ENCODE measurements at regions not wholly inside any gene's neighbourhood (a gene's known extent, or its start where the extent isn't known, plus 50 kb on each side); places are given as distances from the start of the nearest gene placed in this dataset.

DNA sequence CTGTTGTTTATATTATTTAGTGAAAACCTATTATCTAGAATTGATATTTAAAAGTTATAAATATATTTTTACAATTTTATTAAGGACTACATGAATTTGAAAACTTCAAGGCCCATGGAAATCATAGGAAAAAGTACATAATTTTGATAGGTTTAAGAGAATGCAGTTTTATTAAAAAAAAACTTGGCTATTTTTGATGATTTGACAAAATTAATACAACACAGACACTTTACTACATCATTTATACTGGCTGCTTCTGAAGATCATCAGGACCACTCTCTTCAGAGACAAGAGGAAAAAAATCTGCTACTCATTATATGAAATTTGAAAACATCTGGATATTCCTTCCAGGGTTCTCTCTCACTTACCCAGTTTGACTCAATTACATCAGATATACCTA, 637.7 kb downstream of the BCKDHB start:
- Mint-ChIP-seq H3K27ac (no peak overlapping the region), H3K4me1 (ENCODE audit: low read depth) (no peaks in the 10 kb centered on the region), H3K36me3 (ENCODE audit: low read depth) (no peaks in the 10 kb centered on the region), H3K4me3 (no peak overlapping the region), H3K9me3 (peaks cover 2% of the 10 kb centered on the region), H3K27me3 (no peaks in the 10 kb centered on the region)
- intact Hi-C loops (cut with micrococcal nuclease), result no loop called here
- ChIA-PET POLR2A (interaction anchor here (0.6 kb wide), 1 partner anchor 136 kb away, joined by 3 read pairs; no protein-coding TSS in a partner anchor), CTCF (no interaction called here)
- TF ChIP-seq CTCF (IDR thresholded peaks at IDR 0.05), result no peak
- DNase-seq, result no peak
- no peak for ATAC-seq

DNA sequence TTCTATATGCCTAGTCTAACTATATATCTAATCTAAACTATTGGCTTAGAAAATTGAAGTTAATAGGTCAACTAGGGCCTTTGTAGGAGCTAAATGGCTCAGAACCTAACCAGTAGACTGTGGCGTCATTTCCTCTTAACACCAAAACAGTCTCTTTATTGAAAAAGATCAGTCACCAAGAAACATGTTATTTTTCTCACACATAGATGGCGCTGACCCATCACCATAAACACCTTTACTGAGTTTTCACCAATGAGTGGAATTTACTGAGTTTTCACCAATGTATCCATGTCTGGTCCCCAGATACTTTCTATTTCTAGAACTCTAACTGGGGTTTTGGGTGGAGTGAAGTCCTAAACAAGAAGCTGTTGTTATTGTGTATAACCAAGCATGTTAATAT, 636.0 kb downstream of the BCKDHB start:
- ChIA-PET CTCF (no interaction called here), POLR2A (no interaction called here)
- Mint-ChIP-seq H3K9me3 (peaks cover 2% of the 10 kb centered on the region), H3K4me1 (ENCODE audit: low read depth) (no peaks in the 10 kb centered on the region), H3K27me3 (no peaks in the 10 kb centered on the region), H3K4me3 (no peak overlapping the region), H3K36me3 (ENCODE audit: low read depth) (no peaks in the 10 kb centered on the region), H3K27ac (no peak overlapping the region)
- ATAC-seq, result no peak
- TF ChIP-seq CTCF (IDR thresholded peaks at IDR 0.05), result peak; percentile 32
- no peak for DNase-seq
- intact Hi-C loops (cut with micrococcal nuclease), result no loop called here

DNA sequence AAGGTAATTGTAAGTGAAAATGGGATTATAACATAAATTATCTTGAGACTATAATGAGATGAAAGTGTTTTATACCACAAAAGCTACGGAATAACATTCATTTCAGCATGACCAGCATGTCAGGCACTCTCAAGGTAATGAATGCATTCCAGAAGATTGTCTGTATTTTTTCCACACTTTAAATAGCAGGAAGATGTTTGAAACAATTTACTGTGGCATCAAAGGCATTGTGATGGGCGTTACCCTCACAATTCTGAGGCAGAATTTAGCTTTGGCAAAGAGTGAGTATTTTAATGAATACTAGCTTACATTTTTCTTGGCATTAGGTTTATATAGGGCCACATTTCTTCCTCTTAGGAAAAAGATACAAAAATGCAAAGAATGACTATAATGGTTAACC, 627.2 kb downstream of the BCKDHB start:
- Mint-ChIP-seq H3K4me1 (ENCODE audit: low read depth) (no peaks in the 10 kb centered on the region), H3K36me3 (ENCODE audit: low read depth) (no peaks in the 10 kb centered on the region)

GRCh38 chr6:80728830-80729229, 622.4 kb downstream of the BCKDHB start:
- no peak for TF ChIP-seq CTCF (IDR thresholded peaks at IDR 0.05)
- H3K4me1 Mint-ChIP-seq (ENCODE audit: low read depth), result no peaks in the 10 kb centered on the region
- H3K27ac Mint-ChIP-seq, result no peak overlapping the region
- no peak overlapping the region for H3K4me3 Mint-ChIP-seq
- ChIA-PET CTCF (no interaction called here), POLR2A (no interaction called here)
- intact Hi-C loops (cut with micrococcal nuclease), result no loop called here
- no peak for DNase-seq
- no peaks in the 10 kb centered on the region for H3K36me3 Mint-ChIP-seq (ENCODE audit: low read depth)
- no peaks in the 10 kb centered on the region for H3K27me3 Mint-ChIP-seq
- no peak for ATAC-seq
- H3K9me3 Mint-ChIP-seq, result no peaks in the 10 kb centered on the region

More for the DNA sequence above, 627.2 kb downstream of the BCKDHB start:
- Mint-ChIP-seq H3K4me3 (no peak overlapping the region), H3K9me3 (no peaks in the 10 kb centered on the region), H3K27ac (no peak overlapping the region), H3K27me3 (no peaks in the 10 kb centered on the region)
- ATAC-seq (no peak), DNase-seq (no peak)
- intact Hi-C loops (cut with micrococcal nuclease), result no loop called here
- ChIA-PET CTCF (no interaction called here), POLR2A (no interaction called here)
- no peak for TF ChIP-seq CTCF (IDR thresholded peaks at IDR 0.05)

GRCh38 chr6:80728101-80728750, 621.8 kb downstream of the BCKDHB start:
- ChIA-PET CTCF (no interaction called here), POLR2A (no interaction called here)
- Mint-ChIP-seq H3K4me1 (ENCODE audit: low read depth) (no peaks in the 10 kb centered on the region), H3K27me3 (no peaks in the 10 kb centered on the region), H3K36me3 (ENCODE audit: low read depth) (no peaks in the 10 kb centered on the region), H3K9me3 (no peaks in the 10 kb centered on the region), H3K4me3 (no peak overlapping the region), H3K27ac (no peak overlapping the region)
- intact Hi-C loops (cut with micrococcal nuclease), result no loop called here
- no peak for TF ChIP-seq CTCF (IDR thresholded peaks at IDR 0.05)
- DNase-seq (no peak), ATAC-seq (no peak)

Measured in activated CD8-positive, alpha-beta T cell treated with anti-CD3 and anti-CD28 coated beads for 36 hours (primary cell).